Endothelial cell (in vitro differentiated cells): ENCODE measurements at regions not wholly inside any gene's neighbourhood (a gene's known extent, or its start where the extent isn't known, plus 50 kb on each side); places are given as distances from the start of the nearest gene placed in this dataset.
A peak's percentile ranks its signal among the peaks of the same experiment; 100 is the strongest.

Experiments used
- DNase-seq: peaks from one replicate; pipeline ENCODE4 v3.0.0; 2021; ENCODE audit warnings: low spot score
- H3K27ac Mint-ChIP-seq: one replicate; pipeline ENCODE4 v1.8.0; 2021; ENCODE audit warnings: mixed read lengths, inconsistent platforms; ENCODE audit not compliant: unreplicated experiment
- H3K27me3 Mint-ChIP-seq: one replicate; pipeline ENCODE4 v1.8.0; 2021; ENCODE audit warnings: mild to moderate bottlenecking, moderate library complexity, mixed read lengths, inconsistent platforms; ENCODE audit not compliant: unreplicated experiment
- H3K36me3 Mint-ChIP-seq: one replicate; pipeline ENCODE4 v1.8.0; 2021; ENCODE audit warnings: mild to moderate bottlenecking, low read depth, mixed read lengths, inconsistent platforms; ENCODE audit not compliant: unreplicated experiment
- H3K4me1 Mint-ChIP-seq: one replicate; pipeline ENCODE4 v1.8.0; 2021; ENCODE audit warnings: mild to moderate bottlenecking, mixed read lengths, inconsistent platforms; ENCODE audit not compliant: unreplicated experiment
- H3K4me3 Mint-ChIP-seq: one replicate; pipeline ENCODE4 v1.8.0; 2021; ENCODE audit warnings: mild to moderate bottlenecking, mixed read lengths, inconsistent platforms; ENCODE audit not compliant: unreplicated experiment
- H3K9me3 Mint-ChIP-seq: one replicate; pipeline ENCODE4 v1.8.0; 2021; ENCODE audit warnings: mixed read lengths, inconsistent platforms; ENCODE audit not compliant: unreplicated experiment
- TF ChIP-seq, protein P1 (sequence below): fragments of 200-600 bp; sonication (generic); IDR thresholded peaks from one replicate; pipeline ENCODE4 v1.5.0; 2021; ENCODE audit warnings: antibody characterized with exemption; ENCODE audit not compliant: unreplicated experiment

GRCh38 chr3:34202975-34203374 is 404.5 kb downstream of the PDCD6IP start:
- DNase-seq = no peak
- H3K36me3 Mint-ChIP-seq = no peaks in the 10 kb centered on the region
- no peak overlapping the region for H3K4me3 Mint-ChIP-seq

GRCh38 chr3:34203386-34203785 is 405.0 kb downstream of the PDCD6IP start:
- no peaks in the 10 kb centered on the region for H3K9me3 Mint-ChIP-seq
- no peak for DNase-seq
- H3K27me3 Mint-ChIP-seq = no peaks in the 10 kb centered on the region
- no peak overlapping the region for H3K4me3 Mint-ChIP-seq
- TF ChIP-seq, protein P1, sequence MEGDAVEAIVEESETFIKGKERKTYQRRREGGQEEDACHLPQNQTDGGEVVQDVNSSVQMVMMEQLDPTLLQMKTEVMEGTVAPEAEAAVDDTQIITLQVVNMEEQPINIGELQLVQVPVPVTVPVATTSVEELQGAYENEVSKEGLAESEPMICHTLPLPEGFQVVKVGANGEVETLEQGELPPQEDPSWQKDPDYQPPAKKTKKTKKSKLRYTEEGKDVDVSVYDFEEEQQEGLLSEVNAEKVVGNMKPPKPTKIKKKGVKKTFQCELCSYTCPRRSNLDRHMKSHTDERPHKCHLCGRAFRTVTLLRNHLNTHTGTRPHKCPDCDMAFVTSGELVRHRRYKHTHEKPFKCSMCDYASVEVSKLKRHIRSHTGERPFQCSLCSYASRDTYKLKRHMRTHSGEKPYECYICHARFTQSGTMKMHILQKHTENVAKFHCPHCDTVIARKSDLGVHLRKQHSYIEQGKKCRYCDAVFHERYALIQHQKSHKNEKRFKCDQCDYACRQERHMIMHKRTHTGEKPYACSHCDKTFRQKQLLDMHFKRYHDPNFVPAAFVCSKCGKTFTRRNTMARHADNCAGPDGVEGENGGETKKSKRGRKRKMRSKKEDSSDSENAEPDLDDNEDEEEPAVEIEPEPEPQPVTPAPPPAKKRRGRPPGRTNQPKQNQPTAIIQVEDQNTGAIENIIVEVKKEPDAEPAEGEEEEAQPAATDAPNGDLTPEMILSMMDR = no peak
- H3K4me1 Mint-ChIP-seq = peaks cover 14% of the 10 kb centered on the region
- no peak overlapping the region for H3K27ac Mint-ChIP-seq
- H3K36me3 Mint-ChIP-seq = no peaks in the 10 kb centered on the region

More at GRCh38 chr3:34202975-34203374, 404.5 kb downstream of the PDCD6IP start:
- H3K27ac Mint-ChIP-seq = no peak overlapping the region
- H3K4me1 Mint-ChIP-seq = peaks cover 16% of the 10 kb centered on the region
- no peaks in the 10 kb centered on the region for H3K27me3 Mint-ChIP-seq
- no peaks in the 10 kb centered on the region for H3K9me3 Mint-ChIP-seq
- TF ChIP-seq, protein P1 = no peak

GRCh38 chr3:34207002-34207401 is 408.6 kb downstream of the PDCD6IP start:
- no peak overlapping the region for H3K4me3 Mint-ChIP-seq
- H3K36me3 Mint-ChIP-seq = no peaks in the 10 kb centered on the region
- peak overlapping the region; percentile 75 for H3K27ac Mint-ChIP-seq
- no peaks in the 10 kb centered on the region for H3K9me3 Mint-ChIP-seq
- DNase-seq = no peak
- no peaks in the 10 kb centered on the region for H3K27me3 Mint-ChIP-seq
- peaks cover 14% of the 10 kb centered on the region for H3K4me1 Mint-ChIP-seq
- TF ChIP-seq, protein P1 = no peak

DNA sequence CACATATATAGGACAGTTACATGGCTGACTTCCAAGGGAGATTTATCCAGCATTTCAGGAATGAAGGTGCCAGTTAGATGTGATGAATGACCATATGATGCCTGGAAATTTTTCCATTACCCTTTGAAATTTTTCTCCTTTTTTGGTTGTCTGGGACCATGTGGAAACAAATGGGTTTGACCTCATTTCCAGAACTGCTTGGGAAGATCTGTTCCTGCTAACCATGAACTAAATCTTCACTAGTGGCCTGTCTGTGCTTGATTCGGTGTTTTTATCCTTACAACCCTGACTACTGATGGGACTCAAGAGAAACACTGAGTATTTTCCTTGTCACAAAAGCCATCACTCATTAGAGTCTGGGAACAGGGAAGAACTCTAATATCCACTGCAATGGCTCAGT is 409.4 kb downstream of the PDCD6IP start:
- Mint-ChIP-seq H3K9me3 (no peaks in the 10 kb centered on the region), H3K4me3 (no peak overlapping the region), H3K36me3 (no peaks in the 10 kb centered on the region), H3K4me1 (peaks cover 22% of the 10 kb centered on the region), H3K27me3 (no peaks in the 10 kb centered on the region), H3K27ac (no peak overlapping the region)
- no peak for DNase-seq
- TF ChIP-seq, protein P1 = no peak

DNA sequence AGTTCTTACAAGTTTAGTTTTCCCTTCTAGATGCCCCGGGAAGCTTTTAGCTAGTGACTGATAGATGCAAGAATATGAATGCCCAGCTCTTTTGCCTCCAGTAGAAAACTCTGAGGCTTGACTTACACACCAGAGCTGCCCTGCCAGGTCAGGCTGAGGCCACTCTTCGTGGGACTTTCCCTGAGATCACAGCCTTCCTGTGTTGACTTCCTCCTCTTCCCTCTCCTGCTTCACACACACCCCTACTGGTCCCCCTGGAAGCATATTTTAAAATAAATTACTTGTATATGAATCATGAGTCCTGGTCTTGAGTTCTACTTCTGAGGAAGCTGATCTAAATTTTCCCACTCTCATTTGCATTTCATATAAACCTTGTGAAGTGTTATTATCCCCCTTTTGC is 413.7 kb downstream of the PDCD6IP start:
- H3K27ac Mint-ChIP-seq = no peak overlapping the region
- H3K9me3 Mint-ChIP-seq = no peaks in the 10 kb centered on the region
- DNase-seq = no peak
- H3K4me3 Mint-ChIP-seq = no peak overlapping the region
- TF ChIP-seq, protein P1 = no peak
- H3K4me1 Mint-ChIP-seq = peaks cover 20% of the 10 kb centered on the region
- H3K36me3 Mint-ChIP-seq = no peaks in the 10 kb centered on the region
- H3K27me3 Mint-ChIP-seq = no peaks in the 10 kb centered on the region
